ENCODE measurements at regions not wholly inside any gene's neighbourhood (a gene's known extent, or its start where the extent isn't known, plus 50 kb on each side); places are given as distances from the start of the nearest gene placed in this dataset.

DNA sequence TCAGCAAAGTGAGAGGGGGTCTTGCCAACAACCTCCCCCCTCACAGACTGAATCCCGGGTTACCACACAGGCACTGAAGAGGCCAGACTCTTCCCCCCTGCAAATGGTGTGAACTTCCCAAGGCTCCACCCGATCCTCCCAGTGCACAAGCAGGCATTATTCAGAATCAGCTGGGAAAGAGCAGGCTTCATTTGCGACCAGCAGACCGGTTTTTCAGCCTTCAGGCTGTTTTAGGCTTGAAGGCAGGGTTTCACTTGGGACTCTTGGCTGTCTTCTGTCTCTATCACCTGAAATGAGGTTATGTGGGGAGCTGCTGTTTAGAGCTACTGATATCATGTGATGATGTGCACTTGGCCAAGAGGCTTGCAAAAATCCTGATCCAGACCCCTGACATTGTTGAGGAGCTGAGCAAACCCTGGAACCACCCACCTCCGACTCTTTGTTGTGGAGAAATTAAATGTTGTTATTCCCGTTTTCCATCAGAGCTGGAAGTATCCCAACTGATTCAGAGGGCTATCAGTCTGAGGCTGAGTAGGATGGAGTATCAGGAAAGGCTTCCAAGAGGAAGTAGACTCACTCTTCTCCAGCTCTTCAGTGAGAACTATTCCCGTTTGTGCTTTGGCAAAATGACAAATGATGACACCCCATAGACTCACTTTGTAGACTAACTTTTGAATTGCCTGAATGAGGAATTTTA lies 63.3 kb upstream of the ZFR start:
- Histone ChIP-seq H3K27me3 (no peaks in the 10 kb centered on the region), H3K27ac (replicated peaks in 1 of 4) (peak overlapping the region in 3 of 4 donors; percentile 26 to 44 (median 43)), H3K4me3 (no peak overlapping the region), H3K4me1 (peaks cover 23 to 37% (median 36%) of the 10 kb centered on the region in 4 donors), H3K36me3 (no peaks in the 10 kb centered on the region), H3K9me3 (no peaks in the 10 kb centered on the region)
- DNase-seq (ENCODE audit: extremely low spot score) = no peak
- no peak for TF ChIP-seq POLR2AphosphoS5 (IDR thresholded peaks at IDR 0.05)
- TF ChIP-seq, protein P1, sequence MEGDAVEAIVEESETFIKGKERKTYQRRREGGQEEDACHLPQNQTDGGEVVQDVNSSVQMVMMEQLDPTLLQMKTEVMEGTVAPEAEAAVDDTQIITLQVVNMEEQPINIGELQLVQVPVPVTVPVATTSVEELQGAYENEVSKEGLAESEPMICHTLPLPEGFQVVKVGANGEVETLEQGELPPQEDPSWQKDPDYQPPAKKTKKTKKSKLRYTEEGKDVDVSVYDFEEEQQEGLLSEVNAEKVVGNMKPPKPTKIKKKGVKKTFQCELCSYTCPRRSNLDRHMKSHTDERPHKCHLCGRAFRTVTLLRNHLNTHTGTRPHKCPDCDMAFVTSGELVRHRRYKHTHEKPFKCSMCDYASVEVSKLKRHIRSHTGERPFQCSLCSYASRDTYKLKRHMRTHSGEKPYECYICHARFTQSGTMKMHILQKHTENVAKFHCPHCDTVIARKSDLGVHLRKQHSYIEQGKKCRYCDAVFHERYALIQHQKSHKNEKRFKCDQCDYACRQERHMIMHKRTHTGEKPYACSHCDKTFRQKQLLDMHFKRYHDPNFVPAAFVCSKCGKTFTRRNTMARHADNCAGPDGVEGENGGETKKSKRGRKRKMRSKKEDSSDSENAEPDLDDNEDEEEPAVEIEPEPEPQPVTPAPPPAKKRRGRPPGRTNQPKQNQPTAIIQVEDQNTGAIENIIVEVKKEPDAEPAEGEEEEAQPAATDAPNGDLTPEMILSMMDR (IDR thresholded peaks at IDR 0.05) = no peak
- intact Hi-C loops (cut with DNase I) = loop anchor here (5.0 kb wide), 1 partner anchor 79 kb away; the partner anchor contains the start of gene SUB1
- 65% methylated on average over 7 of the region's 7 CpGs for WGBS

DNA sequence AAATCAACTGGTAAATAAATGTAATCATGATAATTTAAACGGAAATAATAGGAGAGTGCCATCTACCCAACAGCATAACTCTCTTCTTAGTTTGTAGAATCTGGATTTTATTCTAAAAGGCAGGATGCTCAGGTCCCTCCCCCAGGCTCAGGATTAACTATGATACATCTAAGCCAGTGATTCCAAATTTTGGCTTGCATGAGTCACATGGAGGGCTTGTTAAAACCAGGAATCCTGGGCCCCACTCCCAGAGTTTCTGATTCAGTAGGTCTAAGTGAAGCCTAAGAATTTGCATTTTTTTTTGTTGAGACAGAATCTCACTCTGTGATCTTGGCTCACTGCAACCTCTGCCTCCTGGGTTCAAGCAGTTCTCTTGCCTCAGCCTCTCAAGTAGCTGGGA lies 62.3 kb upstream of the ZFR start:
- peaks cover 23 to 37% (median 36%) of the 10 kb centered on the region in 4 donors for H3K4me1 ChIP-seq
- DNase-seq (ENCODE audit: extremely low spot score) = no peak
- WGBS = 52% methylated on average over 1 of the region's 1 CpG
- no peaks in the 10 kb centered on the region for H3K9me3 ChIP-seq
- H3K4me3 ChIP-seq = no peak overlapping the region
- peak overlapping the region in 2 of 4 donors; percentile 70 to 79 for H3K27ac ChIP-seq (replicated peaks in 1 of 4)
- no peak for TF ChIP-seq POLR2AphosphoS5 (IDR thresholded peaks at IDR 0.05)
- no peak for TF ChIP-seq POLR2A (IDR thresholded peaks at IDR 0.05; ENCODE audit: low read depth)
- intact Hi-C loops (cut with DNase I) = loop anchor here (5.0 kb wide), 1 partner anchor 81 kb away; the partner anchor contains the start of gene SUB1
- H3K27me3 ChIP-seq = no peaks in the 10 kb centered on the region
- no peaks in the 10 kb centered on the region for H3K36me3 ChIP-seq

DNA sequence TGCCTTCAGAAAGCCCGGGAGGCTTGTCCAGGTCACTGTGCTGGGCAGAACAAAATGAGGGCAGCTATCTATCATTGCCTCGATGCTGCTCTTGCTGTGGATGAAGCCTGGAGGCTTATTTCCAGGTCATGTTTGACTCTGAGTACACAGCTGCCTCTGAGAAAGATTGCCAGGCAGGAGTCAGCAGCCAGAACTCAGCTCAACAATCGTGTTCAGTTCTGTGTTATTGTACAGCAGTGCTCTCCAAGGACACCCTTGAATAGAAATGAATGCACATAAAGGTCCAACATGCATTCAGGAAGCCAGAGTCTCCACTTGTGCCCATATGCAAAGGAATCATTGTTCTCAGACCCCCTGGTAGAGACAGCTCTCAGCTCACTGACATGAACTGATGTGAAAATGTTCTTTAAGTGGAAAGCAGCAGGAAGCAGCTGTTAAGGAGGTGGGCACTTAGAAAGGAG lies 61.7 kb upstream of the ZFR start:
- Histone ChIP-seq H3K4me3 (no peak overlapping the region), H3K27ac (replicated peaks in 1 of 4) (peak overlapping the region; percentile 58 to 79 (median 67)), H3K27me3 (no peaks in the 10 kb centered on the region), H3K4me1 (peaks cover 23 to 37% (median 36%) of the 10 kb centered on the region in 4 donors), H3K36me3 (no peaks in the 10 kb centered on the region), H3K9me3 (no peaks in the 10 kb centered on the region)
- no peak for DNase-seq (ENCODE audit: extremely low spot score)
- WGBS = 10% methylated on average over 3 of the region's 3 CpGs
- TF ChIP-seq, protein P1 (IDR thresholded peaks at IDR 0.05) = no peak
- peak in 1 of 2 donors; percentile 13 for TF ChIP-seq POLR2AphosphoS5 (IDR thresholded peaks at IDR 0.05)
- intact Hi-C loops (cut with DNase I) = loop anchor here (5.0 kb wide), 1 partner anchor 81 kb away; the partner anchor contains the start of gene SUB1

DNA sequence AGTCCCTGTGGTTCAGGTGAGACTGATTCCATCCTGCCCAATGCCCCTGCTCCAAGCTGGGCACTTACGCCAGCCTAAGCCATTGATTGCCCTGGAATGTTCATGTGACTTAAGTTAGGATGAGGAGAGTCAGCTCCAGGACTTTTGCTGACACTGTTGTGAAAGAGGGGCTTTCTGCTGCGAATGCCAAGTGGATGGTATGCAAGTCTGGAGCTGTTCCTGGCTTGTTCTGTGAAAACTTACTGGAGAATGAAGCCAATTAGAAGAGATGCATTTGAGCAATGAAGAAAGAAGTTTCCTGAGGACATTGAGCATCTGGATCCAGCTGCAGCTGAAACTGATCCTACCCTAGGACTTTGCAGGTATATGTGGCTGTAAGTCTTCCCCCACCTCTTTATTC lies 61.2 kb upstream of the ZFR start:
- peak overlapping the region; percentile 58 to 79 (median 67) for H3K27ac ChIP-seq (replicated peaks in 1 of 4)
- intact Hi-C loops (cut with DNase I) = loop anchor here (5.0 kb wide), 1 partner anchor 82 kb away; the partner anchor contains the start of gene SUB1
- H3K27me3 ChIP-seq = no peaks in the 10 kb centered on the region
- WGBS = 39% methylated on average over 2 of the region's 2 CpGs
- DNase-seq (ENCODE audit: extremely low spot score) = no peak
- H3K9me3 ChIP-seq = no peaks in the 10 kb centered on the region
- H3K4me1 ChIP-seq = peaks cover 23 to 37% (median 36%) of the 10 kb centered on the region in 4 donors
- TF ChIP-seq POLR2A (IDR thresholded peaks at IDR 0.05; ENCODE audit: low read depth) = no peak
- no peak for TF ChIP-seq EP300 (IDR thresholded peaks at IDR 0.05)
- TF ChIP-seq POLR2AphosphoS5 (IDR thresholded peaks at IDR 0.05) = no peak
- TF ChIP-seq, protein P1 (IDR thresholded peaks at IDR 0.05) = no peak
- H3K4me3 ChIP-seq = peak overlapping the region in 1 of 4 donors; percentile 23
- no peaks in the 10 kb centered on the region for H3K36me3 ChIP-seq

DNA sequence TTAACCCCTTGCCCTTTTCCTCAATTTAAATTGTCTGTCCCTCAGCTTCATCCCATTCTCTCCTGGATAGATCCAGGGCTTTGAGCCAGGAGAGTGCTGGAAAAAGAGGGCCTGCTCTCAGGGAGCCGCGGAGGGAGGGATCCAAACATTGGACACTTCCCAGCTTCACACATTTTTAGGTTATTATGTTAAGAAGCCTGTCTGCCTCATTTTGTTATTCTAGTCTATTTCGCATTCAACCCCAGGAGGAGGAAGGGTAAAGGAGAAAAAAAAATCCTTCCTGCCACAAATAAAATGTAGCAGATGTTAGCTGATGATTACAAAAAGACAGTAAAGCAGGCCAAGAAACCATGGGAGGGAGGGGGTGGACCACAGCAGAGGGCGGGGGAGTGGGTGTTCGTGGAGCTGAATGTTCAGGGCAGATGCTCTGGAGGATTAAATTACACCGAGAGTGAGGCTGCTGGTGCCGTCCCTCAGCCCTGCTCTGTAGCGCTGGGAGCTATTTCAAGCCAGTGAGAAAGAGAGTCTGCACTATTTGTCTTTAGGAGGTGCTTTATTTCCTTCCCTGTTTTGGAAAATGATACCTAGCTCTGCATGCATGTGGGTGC lies 60.6 kb upstream of the ZFR start:
- peak; percentile 94 for DNase-seq (ENCODE audit: extremely low spot score)
- Histone ChIP-seq H3K9me3 (no peaks in the 10 kb centered on the region), H3K36me3 (no peaks in the 10 kb centered on the region), H3K27me3 (no peaks in the 10 kb centered on the region), H3K4me1 (peaks cover 23 to 37% (median 36%) of the 10 kb centered on the region in 4 donors), H3K27ac (replicated peaks in 1 of 4) (peak overlapping the region; percentile 50 to 79 (median 67)), H3K4me3 (peak overlapping the region in 2 of 4 donors; percentile 0 to 23)
- 5% methylated on average over 8 of the region's 8 CpGs for WGBS
- intact Hi-C loops (cut with DNase I) = loop anchor here (5.0 kb wide), 1 partner anchor 82 kb away; the partner anchor contains the start of gene SUB1
- no peak for TF ChIP-seq EP300 (IDR thresholded peaks at IDR 0.05)
- no peak for TF ChIP-seq POLR2AphosphoS5 (IDR thresholded peaks at IDR 0.05)
- TF ChIP-seq, protein P1 (IDR thresholded peaks at IDR 0.05) = no peak
- no peak for TF ChIP-seq POLR2A (IDR thresholded peaks at IDR 0.05; ENCODE audit: low read depth)
